HEK293 (cell line): ENCODE measurements at regions not wholly inside any gene's neighbourhood (a gene's known extent, or its start where the extent isn't known, plus 50 kb on each side); places are given as distances from the start of the nearest gene placed in this dataset.

Experiments
- CTCF ChIA-PET: fragments of 350-600 bp; formaldehyde crosslinking; extraction: SDS; loops from one replicate; lab custom pipeline; 2021; ENCODE audit warnings: antibody characterized with exemption; lab: Yijun Ruan, JAX
- POLR2A ChIA-PET: fragments of 300-600 bp; formaldehyde crosslinking; extraction: SDS; loops from one replicate; lab custom pipeline; 2020; ENCODE audit warnings: antibody characterized with exemption, inconsistent platforms; lab: Yijun Ruan, JAX
- H3K27ac ChIP-seq: fragments of 200-500 bp; sonication (Bioruptor generic); 2 replicates; pipeline ENCODE4 v1.5.1; 2014; ENCODE audit warnings: low read depth, low read length, control low read depth, inconsistent platforms; ENCODE audit errors: extremely low read depth
- H3K36me3 ChIP-seq, 2 experiments: fragments of 200-500 bp in 1 of 2; sonication (Bioruptor generic) in 1 of 2; 1 replicate in 1 of 2; 2 replicates in 1 of 2; pipeline ENCODE4 v1.5.1; 2014 to 2017; ENCODE audit warnings: inconsistent platforms in 2 of 2, low read length in 2 of 2; ENCODE audit not compliant: control insufficient read depth in 2 of 2, insufficient read depth in 1 of 2
- H3K4me1 ChIP-seq: fragments of 200-500 bp; sonication (Bioruptor generic); 2 replicates; pipeline ENCODE4 v1.5.1; 2014; ENCODE audit warnings: mild to moderate bottlenecking, low read length, inconsistent platforms; ENCODE audit not compliant: control insufficient read depth, insufficient read depth
- H3K4me3 ChIP-seq: 2 replicates; pipeline ENCODE4 v1.5.1; 2011; ENCODE audit warnings: low read depth, mild to moderate bottlenecking, control low read depth, low read length, moderate library complexity
- H3K9me3 ChIP-seq: fragments of 200-500 bp; sonication (Bioruptor generic); 2 replicates; pipeline ENCODE4 v1.5.1; 2014; ENCODE audit warnings: low read depth, low read length, inconsistent platforms; ENCODE audit not compliant: control insufficient read depth, insufficient read depth
- AEBP2 ChIP-seq: fragments of 450-650 bp; formaldehyde crosslinking; IDR thresholded peaks from 2 replicates; pipeline ENCODE4 v1.5.1; 2016; ENCODE audit warnings: missing biosample characterization, missing genetic modification characterization, borderline replicate concordance
- BCL11B ChIP-seq: fragments of 450-650 bp; formaldehyde crosslinking; IDR thresholded peaks from 2 replicates; pipeline ENCODE4 v1.5.1; 2016; ENCODE audit warnings: low read depth, missing biosample characterization, missing genetic modification characterization
- PRDM2 ChIP-seq: fragments of 450-650 bp; formaldehyde crosslinking; IDR thresholded peaks from 2 replicates; pipeline ENCODE4 v1.5.1; 2016; ENCODE audit warnings: missing biosample characterization, missing genetic modification characterization, borderline replicate concordance
- SP2 ChIP-seq: fragments of 450-650 bp; formaldehyde crosslinking; IDR thresholded peaks from 2 replicates; pipeline ENCODE4 v1.5.1; 2016; ENCODE audit warnings: missing biosample characterization, missing genetic modification characterization
- ZBTB1 ChIP-seq: fragments of 450-650 bp; formaldehyde crosslinking; IDR thresholded peaks from 2 replicates; pipeline ENCODE4 v1.5.1; 2016; ENCODE audit warnings: missing biosample characterization, missing genetic modification characterization
- ZBTB10 ChIP-seq: fragments of 450-650 bp; formaldehyde crosslinking; IDR thresholded peaks from 2 replicates; pipeline ENCODE4 v1.5.1; 2016; ENCODE audit warnings: missing biosample characterization, missing genetic modification characterization
- ZNF114 ChIP-seq: fragments of 450-650 bp; formaldehyde crosslinking; IDR thresholded peaks from 2 replicates; pipeline ENCODE4 v1.5.0; 2017; ENCODE audit warnings: missing biosample characterization, missing genetic modification characterization
- ZNF184 ChIP-seq: fragments of 450-650 bp; IDR thresholded peaks from 2 replicates; pipeline ENCODE4 v1.5.1; 2018; ENCODE audit warnings: missing biosample characterization, mild to moderate bottlenecking, missing genetic modification characterization
- ZNF302 ChIP-seq: fragments of 450-650 bp; formaldehyde crosslinking; IDR thresholded peaks from 2 replicates; pipeline ENCODE4 v1.5.1; 2016; ENCODE audit warnings: missing biosample characterization, missing genetic modification characterization, low read depth
- ZNF37A ChIP-seq: fragments of 450-650 bp; IDR thresholded peaks from 2 replicates; pipeline ENCODE4 v1.5.1; 2018; ENCODE audit warnings: missing biosample characterization, missing genetic modification characterization
- ZNF404 ChIP-seq: fragments of 450-650 bp; formaldehyde crosslinking; IDR thresholded peaks from 2 replicates; pipeline ENCODE4 v1.5.1; 2017; ENCODE audit warnings: missing biosample characterization, missing genetic modification characterization
- ZNF416 ChIP-seq: fragments of 450-650 bp; formaldehyde crosslinking; IDR thresholded peaks from 2 replicates; pipeline ENCODE4 v1.5.1; 2016; ENCODE audit warnings: missing biosample characterization, missing genetic modification characterization
- ZNF530 ChIP-seq: fragments of 450-650 bp; formaldehyde crosslinking; IDR thresholded peaks from 2 replicates; pipeline ENCODE4 v1.5.1; 2016; ENCODE audit warnings: low read depth, missing biosample characterization, missing genetic modification characterization
- ZNF707 ChIP-seq: fragments of 450-650 bp; formaldehyde crosslinking; IDR thresholded peaks from 2 replicates; pipeline ENCODE4 v1.5.1; 2016; ENCODE audit warnings: missing biosample characterization, missing genetic modification characterization
- ZNF747 ChIP-seq: fragments of 450-650 bp; formaldehyde crosslinking; IDR thresholded peaks from 2 replicates; pipeline ENCODE4 v1.5.1; 2016; ENCODE audit warnings: missing biosample characterization, missing genetic modification characterization
- ZNF843 ChIP-seq: fragments of 450-650 bp; formaldehyde crosslinking; IDR thresholded peaks from 2 replicates; pipeline ENCODE4 v1.5.1; 2016; ENCODE audit warnings: missing biosample characterization, missing genetic modification characterization
- ZSCAN23 ChIP-seq: fragments of 450-650 bp; formaldehyde crosslinking; IDR thresholded peaks from 2 replicates; pipeline ENCODE4 v1.5.1; 2016; ENCODE audit warnings: missing biosample characterization, missing genetic modification characterization

DNA sequence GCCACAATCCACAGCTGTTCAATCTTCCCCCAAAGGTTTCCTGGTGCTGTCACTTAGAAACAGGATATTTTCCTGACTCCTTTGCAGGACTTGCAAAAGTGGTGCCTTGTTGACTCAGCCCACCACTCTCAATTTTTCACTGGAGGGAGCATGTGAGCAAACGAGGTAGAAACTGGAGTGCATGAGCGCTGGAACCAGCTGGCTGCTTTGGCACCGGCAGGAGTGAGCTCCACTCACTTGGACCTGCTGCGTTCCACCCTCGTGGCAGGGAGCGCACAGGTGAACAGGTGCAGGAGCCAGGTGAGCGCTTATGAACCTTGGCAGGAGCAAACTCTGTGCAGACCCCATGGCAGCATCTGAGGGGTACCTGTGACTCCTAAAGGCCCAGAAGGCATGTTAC, 364.1 kb upstream of the RORB start (continued):
- TF ChIP-seq AEBP2 (tag by site-specific recombination) (no peak), ZBTB10 (no peak), ZNF530 (tag by site-specific recombination) (no peak), ZNF302 (no peak), ZNF416 (no peak), ZNF114 (tag by site-specific recombination) (no peak), ZBTB1 (tag by site-specific recombination) (no peak), ZNF37A (tag by site-specific recombination) (no peak), ZNF843 (tag by site-specific recombination) (no peak)
- TF ChIP-seq, all 188 proteins: peak for 0

DNA sequence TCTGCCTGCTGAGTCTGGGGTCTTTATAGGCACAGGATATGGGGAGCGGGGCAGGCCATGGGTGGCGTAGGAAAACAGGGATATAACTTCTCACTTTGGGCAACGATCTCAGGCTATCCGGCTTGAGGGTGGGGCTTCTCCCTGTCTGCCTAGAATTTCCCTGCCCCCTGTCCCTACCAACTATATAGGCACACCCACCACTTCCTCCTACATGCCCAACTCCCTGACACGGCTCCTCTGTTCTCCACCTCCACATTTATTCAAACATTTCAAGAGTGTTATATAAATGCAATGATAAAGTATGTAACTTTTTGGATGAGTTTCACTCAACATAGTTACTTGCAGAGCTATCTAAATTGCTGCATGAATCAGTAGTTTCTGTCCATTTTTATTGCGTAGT, 363.2 kb upstream of the RORB start:
- no peaks in the 10 kb centered on the region for H3K4me1 ChIP-seq
- no peak for TF ChIP-seq SP2 (tag by site-specific recombination)
- TF ChIP-seq ZNF707 (tag by site-specific recombination): no peak
- TF ChIP-seq BCL11B: no peak
- no peak for TF ChIP-seq ZNF184 (tag by site-specific recombination)
- TF ChIP-seq ZNF747 (tag by site-specific recombination): no peak
- TF ChIP-seq ZSCAN23: no peak
- no peak for TF ChIP-seq ZNF404
- no peak for TF ChIP-seq PRDM2 (tag by site-specific recombination)
- H3K27ac ChIP-seq: no peak overlapping the region
- ChIA-PET POLR2A (no interaction called here), CTCF (no interaction called here)
- H3K36me3 ChIP-seq: no peaks in the 10 kb centered on the region
- H3K4me3 ChIP-seq: no peak overlapping the region
- H3K9me3 ChIP-seq: no peaks in the 10 kb centered on the region
